Upper lobe of right lung (tissue), 1 donor: ENCODE measurements at regions not wholly inside any gene's neighbourhood (a gene's known extent, or its start where the extent isn't known, plus 50 kb on each side); places are given as distances from the start of the nearest gene placed in this dataset.

Experiments used
- ATAC-seq: fragments of 200-7000 bp; cut with Tn5 transposase; one replicate; pipeline ENCODE4 v1.9.1; 2020; ENCODE audit warnings: mild to moderate bottlenecking, moderate library complexity
- DNase-seq: peaks from one replicate; pipeline ENCODE4 v3.0.0-alpha.2; 2020
- H3K27ac ChIP-seq: fragments of 200-600 bp; one replicate; pipeline ENCODE4 v1.8.0; 2022
- H3K27me3 ChIP-seq: fragments of 200-600 bp; one replicate; pipeline ENCODE4 v1.8.0; 2022; ENCODE audit warnings: mild to moderate bottlenecking
- H3K36me3 ChIP-seq: fragments of 200-600 bp; one replicate; pipeline ENCODE4 v1.8.0; 2022
- H3K4me1 ChIP-seq: fragments of 200-600 bp; one replicate; pipeline ENCODE4 v1.8.0; 2022
- H3K4me3 ChIP-seq: fragments of 200-600 bp; one replicate; pipeline ENCODE4 v1.8.0; 2022; ENCODE audit warnings: mild to moderate bottlenecking
- H3K9me3 ChIP-seq: fragments of 200-600 bp; one replicate; pipeline ENCODE4 v1.8.0; 2022
- intact Hi-C: fragments of 100-400 bp; cut with DNase I; formaldehyde crosslinking; loops from one replicate; pipeline ENCODE4 v1.11.0; 2022
- TF ChIP-seq, protein P1 (sequence below): fragments of 200-600 bp; IDR thresholded peaks from one replicate; pipeline ENCODE4 v1.8.0; 2022; ENCODE audit warnings: antibody characterized with exemption
- donor health status: DM: no; HTN: yes; CAD: no; lungs with severe emphysema.

DNA sequence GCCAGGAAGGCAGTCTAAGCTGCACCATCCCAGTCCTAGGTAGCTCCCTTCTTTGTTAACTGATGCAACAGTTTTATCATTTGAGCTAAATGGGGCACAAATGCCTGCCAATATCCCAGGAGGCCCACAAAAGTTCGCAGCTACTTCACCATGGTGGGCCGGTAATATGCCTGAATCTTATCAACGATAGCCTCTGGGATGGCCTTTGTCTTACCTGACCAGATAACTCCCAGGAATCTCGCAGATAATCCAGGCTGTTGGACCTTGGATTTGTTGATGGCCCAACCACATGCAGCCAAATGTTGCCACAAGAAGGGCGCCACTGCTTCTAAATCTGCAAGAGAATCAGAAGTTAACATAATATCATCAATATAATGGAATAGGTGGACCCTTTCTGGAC is 83.8 kb upstream of the ATP10B start:
- TF ChIP-seq, protein P1, sequence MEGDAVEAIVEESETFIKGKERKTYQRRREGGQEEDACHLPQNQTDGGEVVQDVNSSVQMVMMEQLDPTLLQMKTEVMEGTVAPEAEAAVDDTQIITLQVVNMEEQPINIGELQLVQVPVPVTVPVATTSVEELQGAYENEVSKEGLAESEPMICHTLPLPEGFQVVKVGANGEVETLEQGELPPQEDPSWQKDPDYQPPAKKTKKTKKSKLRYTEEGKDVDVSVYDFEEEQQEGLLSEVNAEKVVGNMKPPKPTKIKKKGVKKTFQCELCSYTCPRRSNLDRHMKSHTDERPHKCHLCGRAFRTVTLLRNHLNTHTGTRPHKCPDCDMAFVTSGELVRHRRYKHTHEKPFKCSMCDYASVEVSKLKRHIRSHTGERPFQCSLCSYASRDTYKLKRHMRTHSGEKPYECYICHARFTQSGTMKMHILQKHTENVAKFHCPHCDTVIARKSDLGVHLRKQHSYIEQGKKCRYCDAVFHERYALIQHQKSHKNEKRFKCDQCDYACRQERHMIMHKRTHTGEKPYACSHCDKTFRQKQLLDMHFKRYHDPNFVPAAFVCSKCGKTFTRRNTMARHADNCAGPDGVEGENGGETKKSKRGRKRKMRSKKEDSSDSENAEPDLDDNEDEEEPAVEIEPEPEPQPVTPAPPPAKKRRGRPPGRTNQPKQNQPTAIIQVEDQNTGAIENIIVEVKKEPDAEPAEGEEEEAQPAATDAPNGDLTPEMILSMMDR = no peak
- intact Hi-C loops = no loop called here
- ATAC-seq = no peak

DNA sequence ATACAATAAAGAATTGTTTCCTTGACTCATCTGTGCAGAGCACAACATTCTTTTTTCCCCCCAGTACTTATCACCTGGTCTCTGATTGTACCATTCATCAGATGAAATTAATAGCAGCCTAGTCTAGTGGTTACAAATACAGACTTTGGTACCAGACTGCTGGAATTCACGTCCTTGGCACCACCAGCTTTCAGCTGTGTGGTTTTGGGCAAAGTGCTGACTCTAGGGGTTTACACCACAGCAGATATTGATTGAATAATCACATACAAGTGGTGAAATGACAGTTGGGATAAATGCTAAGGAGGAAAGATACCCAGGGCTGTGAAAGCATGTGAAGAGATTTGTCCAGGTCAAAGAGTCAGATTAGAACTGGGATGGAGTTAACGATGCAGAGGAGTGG is 79.3 kb upstream of the ATP10B start:
- DNase-seq (no peak), ATAC-seq (no peak)
- Histone ChIP-seq H3K9me3 (no peaks in the 10 kb centered on the region), H3K4me1 (peaks cover 11% of the 10 kb centered on the region), H3K36me3 (no peaks in the 10 kb centered on the region), H3K27me3 (no peaks in the 10 kb centered on the region), H3K27ac (no peak overlapping the region), H3K4me3 (no peak overlapping the region)
- intact Hi-C loops = no loop called here
- TF ChIP-seq, protein P1 = no peak

More for the DNA sequence above, 83.8 kb upstream of the ATP10B start:
- Histone ChIP-seq H3K9me3 (no peaks in the 10 kb centered on the region), H3K4me1 (no peaks in the 10 kb centered on the region), H3K27me3 (no peaks in the 10 kb centered on the region), H3K4me3 (no peak overlapping the region), H3K36me3 (no peaks in the 10 kb centered on the region), H3K27ac (no peak overlapping the region)
- DNase-seq = no peak

DNA sequence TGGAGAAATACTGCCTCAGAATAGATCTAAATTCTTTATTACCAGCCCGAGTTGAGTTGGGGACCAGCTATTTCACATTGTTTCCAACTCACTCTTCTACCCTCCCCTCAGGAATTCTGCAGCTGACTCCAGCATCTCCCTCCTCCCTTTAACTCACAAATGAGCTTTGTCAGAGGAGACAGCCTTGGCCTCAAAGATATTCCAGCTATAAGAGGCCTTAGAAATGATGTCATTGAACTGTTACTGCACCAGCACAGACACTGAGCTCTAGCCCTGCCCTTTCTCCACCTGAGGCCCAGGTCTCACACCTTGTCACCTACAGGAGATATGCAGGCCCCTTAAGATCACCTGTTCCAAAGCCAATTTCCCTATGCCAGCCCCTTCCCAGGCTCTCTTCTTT is 78.4 kb upstream of the ATP10B start:
- H3K36me3 ChIP-seq = no peaks in the 10 kb centered on the region
- H3K27me3 ChIP-seq = no peaks in the 10 kb centered on the region
- H3K9me3 ChIP-seq = no peaks in the 10 kb centered on the region
- intact Hi-C loops = no loop called here
- peaks cover 16% of the 10 kb centered on the region for H3K4me1 ChIP-seq
- TF ChIP-seq, protein P1 = no peak
- H3K27ac ChIP-seq = no peak overlapping the region
- no peak overlapping the region for H3K4me3 ChIP-seq
- peak; percentile 34 for ATAC-seq
- DNase-seq = no peak

- H3K27ac ChIP-seq = no peak overlapping the region
- no peaks in the 10 kb centered on the region for H3K27me3 ChIP-seq
- no peaks in the 10 kb centered on the region for H3K9me3 ChIP-seq
- H3K4me1 ChIP-seq = peaks cover 16% of the 10 kb centered on the region
- intact Hi-C loops = no loop called here
- no peaks in the 10 kb centered on the region for H3K36me3 ChIP-seq
- TF ChIP-seq, protein P1 = no peak
- no peak for DNase-seq
- H3K4me3 ChIP-seq = no peak overlapping the region
- no peak for ATAC-seq
Observed at GRCh38 chr5:160929906-160930305, 77.9 kb upstream of the ATP10B start.

- intact Hi-C loops = no loop called here
- H3K27ac ChIP-seq = no peak overlapping the region
- H3K9me3 ChIP-seq = no peaks in the 10 kb centered on the region
- ATAC-seq (peak; percentile 73), DNase-seq (no peak)
- H3K4me1 ChIP-seq = peaks cover 16% of the 10 kb centered on the region
- H3K27me3 ChIP-seq = no peaks in the 10 kb centered on the region
- TF ChIP-seq, protein P1 = no peak
- H3K4me3 ChIP-seq = no peak overlapping the region
- H3K36me3 ChIP-seq = no peaks in the 10 kb centered on the region
Observed at GRCh38 chr5:160929360-160929759, 77.3 kb upstream of the ATP10B start.

DNA sequence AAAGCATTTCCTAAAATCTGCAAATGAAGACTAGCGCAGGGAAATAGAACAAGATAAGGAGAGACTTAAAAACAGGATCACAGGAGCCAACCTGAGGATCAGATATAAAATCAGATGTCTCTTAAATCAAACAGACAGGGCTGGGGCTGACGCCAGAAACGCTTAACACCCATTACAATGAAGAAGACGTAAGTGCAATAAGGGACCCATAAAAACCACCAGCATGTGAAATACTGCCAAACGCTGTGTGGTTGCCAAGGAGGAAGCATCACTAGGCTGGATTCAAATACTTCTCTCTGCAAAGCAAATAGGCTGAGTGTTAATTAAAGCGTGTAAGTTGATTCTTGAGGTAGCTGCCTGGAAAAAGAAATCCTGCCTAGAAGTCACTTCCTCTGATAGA is 74.4 kb upstream of the ATP10B start:
- ATAC-seq (peak; percentile 60), DNase-seq (no peak)
- no peaks in the 10 kb centered on the region for H3K36me3 ChIP-seq
- intact Hi-C loops = no loop called here
- H3K9me3 ChIP-seq = no peaks in the 10 kb centered on the region
- peaks cover 16% of the 10 kb centered on the region for H3K4me1 ChIP-seq
- no peak overlapping the region for H3K4me3 ChIP-seq
- no peak overlapping the region for H3K27ac ChIP-seq
- TF ChIP-seq, protein P1 = no peak
- no peaks in the 10 kb centered on the region for H3K27me3 ChIP-seq
